NT2/D1 (cell line): ENCODE measurements at regions not wholly inside any gene's neighbourhood (a gene's known extent, or its start where the extent isn't known, plus 50 kb on each side); places are given as distances from the start of the nearest gene placed in this dataset.

Source experiments
- DNase-seq: peaks from one replicate; pipeline ENCODE4 v3.0.0-alpha.2; 2011; ENCODE audit warnings: low read depth, low spot score
- H3K27me3 ChIP-seq: 2 replicates; pipeline ENCODE4 v1.6.0; 2011; ENCODE audit warnings: mild to moderate bottlenecking; ENCODE audit not compliant: insufficient read length, insufficient read depth
- H3K36me3 ChIP-seq: 2 replicates; pipeline ENCODE4 v1.6.1; 2011; ENCODE audit warnings: mild to moderate bottlenecking, low read length, mixed read lengths; ENCODE audit not compliant: insufficient read depth, insufficient read length
- H3K4me1 ChIP-seq: 2 replicates; pipeline ENCODE4 v1.5.1; 2011; ENCODE audit not compliant: insufficient read depth, insufficient read length
- H3K4me3 ChIP-seq: 2 replicates; pipeline ENCODE4 v1.5.1; 2011; ENCODE audit warnings: low read depth; ENCODE audit not compliant: insufficient read length
- H3K9ac ChIP-seq: 2 replicates; pipeline ENCODE4 v1.6.0; 2011; ENCODE audit warnings: low read depth; ENCODE audit not compliant: insufficient read length
- H3K9me3 ChIP-seq: 2 replicates; pipeline ENCODE4 v1.5.1; 2011; ENCODE audit warnings: mild to moderate bottlenecking, low read length; ENCODE audit not compliant: insufficient read depth
- SUZ12 ChIP-seq: IDR thresholded peaks from 2 replicates; pipeline ENCODE4 v1.6.1; 2011; ENCODE audit not compliant: insufficient read length, insufficient read depth; ENCODE audit errors: extremely low read depth
- YY1 ChIP-seq: IDR thresholded peaks from 2 replicates; pipeline ENCODE4 v1.6.1; 2011; ENCODE audit not compliant: insufficient read length, insufficient read depth
- ZNF274 ChIP-seq: IDR thresholded peaks from 2 replicates; pipeline ENCODE4 v1.6.1; 2011; ENCODE audit warnings: mild to moderate bottlenecking, low read depth, low read length

- no peaks in the 10 kb centered on the region for H3K9me3 ChIP-seq
- no peak overlapping the region for H3K4me3 ChIP-seq
- no peak for TF ChIP-seq YY1
- no peak for TF ChIP-seq SUZ12
- no peak for TF ChIP-seq ZNF274
- no peaks in the 10 kb centered on the region for H3K36me3 ChIP-seq
- DNase-seq = no peak
- H3K9ac ChIP-seq = no peak overlapping the region
- H3K27me3 ChIP-seq = no peaks in the 10 kb centered on the region
- no peaks in the 10 kb centered on the region for H3K4me1 ChIP-seq
Observed at GRCh38 chr3:63076357-63076756, 201.1 kb upstream of the CADPS start.

- Histone ChIP-seq H3K4me1 (no peaks in the 10 kb centered on the region), H3K27me3 (no peaks in the 10 kb centered on the region), H3K36me3 (no peaks in the 10 kb centered on the region), H3K4me3 (no peak overlapping the region), H3K9ac (no peak overlapping the region), H3K9me3 (no peaks in the 10 kb centered on the region)
- DNase-seq = no peak
- TF ChIP-seq ZNF274 = no peak
- no peak for TF ChIP-seq YY1
- TF ChIP-seq SUZ12 = no peak
Observed at GRCh38 chr3:63086190-63086589, 191.9 kb upstream of the SYNPR start.

- no peaks in the 10 kb centered on the region for H3K9me3 ChIP-seq
Observed at GRCh38 chr3:63089007-63089750, 188.9 kb upstream of the SYNPR start.

GRCh38 chr3:63089751-63090132 lies 188.4 kb upstream of the SYNPR start:
- H3K36me3 ChIP-seq = no peaks in the 10 kb centered on the region
- H3K4me3 ChIP-seq = no peak overlapping the region
- H3K9ac ChIP-seq = no peak overlapping the region
- H3K9me3 ChIP-seq = no peaks in the 10 kb centered on the region
- no peak for DNase-seq
- H3K4me1 ChIP-seq = no peaks in the 10 kb centered on the region
- H3K27me3 ChIP-seq = no peaks in the 10 kb centered on the region
- TF ChIP-seq ZNF274 (no peak), YY1 (no peak), SUZ12 (no peak)

More at GRCh38 chr3:63089007-63089750, 188.9 kb upstream of the SYNPR start:
- TF ChIP-seq YY1 (no peak), ZNF274 (no peak), SUZ12 (no peak)
- Histone ChIP-seq H3K4me3 (no peak overlapping the region), H3K36me3 (no peaks in the 10 kb centered on the region), H3K4me1 (no peaks in the 10 kb centered on the region), H3K9ac (no peak overlapping the region), H3K27me3 (no peaks in the 10 kb centered on the region)
- no peak for DNase-seq

GRCh38 chr3:63090656-63091055 lies 187.5 kb upstream of the SYNPR start:
- no peaks in the 10 kb centered on the region for H3K9me3 ChIP-seq
- H3K36me3 ChIP-seq = no peaks in the 10 kb centered on the region
- no peaks in the 10 kb centered on the region for H3K27me3 ChIP-seq
- H3K4me3 ChIP-seq = no peak overlapping the region
- no peak for TF ChIP-seq ZNF274
- no peak for TF ChIP-seq YY1
- no peak for TF ChIP-seq SUZ12
- H3K4me1 ChIP-seq = no peaks in the 10 kb centered on the region
- DNase-seq = no peak
- H3K9ac ChIP-seq = no peak overlapping the region

GRCh38 chr3:63092515-63092914 lies 185.6 kb upstream of the SYNPR start:
- no peak for TF ChIP-seq SUZ12
- no peaks in the 10 kb centered on the region for H3K27me3 ChIP-seq
- no peaks in the 10 kb centered on the region for H3K4me1 ChIP-seq
- no peak overlapping the region for H3K4me3 ChIP-seq
- no peaks in the 10 kb centered on the region; the same call in 1 of the 2 replicates for H3K9me3 ChIP-seq
- no peak overlapping the region for H3K9ac ChIP-seq
- DNase-seq = no peak
- H3K36me3 ChIP-seq = no peaks in the 10 kb centered on the region

- Histone ChIP-seq H3K27me3 (no peaks in the 10 kb centered on the region), H3K36me3 (no peaks in the 10 kb centered on the region), H3K4me3 (no peak overlapping the region), H3K4me1 (no peaks in the 10 kb centered on the region), H3K9ac (no peak overlapping the region), H3K9me3 (no peaks in the 10 kb centered on the region; the same call in 1 of the 2 replicates)
- TF ChIP-seq SUZ12 (no peak), YY1 (no peak), ZNF274 (no peak)
- no peak for DNase-seq
Observed at GRCh38 chr3:63094642-63095408, 183.3 kb upstream of the SYNPR start.
